Liver (tissue), 3 donors: ENCODE measurements at regions not wholly inside any gene's neighbourhood (a gene's known extent, or its start where the extent isn't known, plus 50 kb on each side); places are given as distances from the start of the nearest gene placed in this dataset.

Experiments used
- GABPA ChIP-seq, 2 donors: IDR thresholded peaks in 1 of 2; conservative IDR thresholded peaks in 1 of 2; 2 replicates each; pipeline ENCODE4 v1.6.1; 2016; ENCODE audit warnings: antibody characterized with exemption in 2 of 2, mild to moderate bottlenecking in 1 of 2, moderate library complexity in 1 of 2
- RAD21 ChIP-seq, 2 donors: IDR thresholded peaks; 2 replicates each; pipeline ENCODE4 v1.6.1; 2016; ENCODE audit warnings: antibody characterized with exemption in 2 of 2, mild to moderate bottlenecking in 2 of 2
- SP1 ChIP-seq: IDR thresholded peaks from 2 replicates; pipeline ENCODE4 v1.6.1; 2018; ENCODE audit warnings: antibody characterized with exemption, mild to moderate bottlenecking
- TF ChIP-seq, protein P1 (sequence below): IDR thresholded peaks from 2 replicates; pipeline ENCODE4 v1.6.1; 2016; ENCODE audit warnings: antibody characterized with exemption
- TF ChIP-seq, protein P2 (sequence below): fragments of 150-350 bp; IDR thresholded peaks from 2 replicates; pipeline ENCODE4 v1.5.1; 2017; ENCODE audit warnings: improper control_type of control experiment, low read depth, low read length; ENCODE audit not compliant: missing input control
- donor health status: healthy.
- donor health status: healthy.

DNA sequence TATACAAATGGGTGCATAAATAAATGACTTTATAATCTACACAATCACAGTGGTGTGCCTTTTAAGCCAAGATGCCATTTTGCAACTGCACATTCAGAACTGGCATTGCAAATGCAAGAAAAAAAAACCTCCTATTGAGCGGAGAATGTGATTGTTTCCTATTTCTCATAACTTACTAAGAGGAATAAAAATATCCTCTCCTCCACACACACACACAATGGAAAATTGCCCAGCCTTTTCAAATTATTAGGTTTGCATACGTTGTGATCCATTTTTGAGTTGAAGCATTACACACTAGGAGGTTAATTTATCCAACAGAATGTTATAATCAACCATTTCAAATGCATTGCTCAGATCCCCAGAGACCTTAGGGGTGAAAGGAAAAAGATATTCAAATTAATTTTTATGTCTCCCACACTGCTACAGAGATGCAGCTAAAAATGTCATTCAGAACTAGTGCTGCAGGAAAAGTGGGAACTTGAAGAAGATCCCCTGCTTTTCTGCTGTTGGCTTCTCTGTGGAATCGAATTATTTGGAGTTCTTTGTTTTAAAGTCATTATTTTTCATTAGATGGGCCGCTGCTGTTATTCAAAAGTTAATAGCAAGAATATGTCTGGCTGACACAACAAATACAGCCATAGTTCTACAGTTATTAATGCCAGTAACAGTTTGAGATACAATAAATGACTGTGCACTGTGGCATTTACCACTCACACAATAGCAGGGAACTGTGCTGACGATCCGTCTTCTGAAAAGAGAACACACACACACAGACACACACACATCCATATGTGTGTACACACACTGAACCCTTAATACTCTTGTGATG lies 299.9 kb upstream of the ANO5 start:
- TF ChIP-seq, protein P1, sequence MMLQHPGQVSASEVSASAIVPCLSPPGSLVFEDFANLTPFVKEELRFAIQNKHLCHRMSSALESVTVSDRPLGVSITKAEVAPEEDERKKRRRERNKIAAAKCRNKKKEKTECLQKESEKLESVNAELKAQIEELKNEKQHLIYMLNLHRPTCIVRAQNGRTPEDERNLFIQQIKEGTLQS = no peak
- TF ChIP-seq, protein P2, sequence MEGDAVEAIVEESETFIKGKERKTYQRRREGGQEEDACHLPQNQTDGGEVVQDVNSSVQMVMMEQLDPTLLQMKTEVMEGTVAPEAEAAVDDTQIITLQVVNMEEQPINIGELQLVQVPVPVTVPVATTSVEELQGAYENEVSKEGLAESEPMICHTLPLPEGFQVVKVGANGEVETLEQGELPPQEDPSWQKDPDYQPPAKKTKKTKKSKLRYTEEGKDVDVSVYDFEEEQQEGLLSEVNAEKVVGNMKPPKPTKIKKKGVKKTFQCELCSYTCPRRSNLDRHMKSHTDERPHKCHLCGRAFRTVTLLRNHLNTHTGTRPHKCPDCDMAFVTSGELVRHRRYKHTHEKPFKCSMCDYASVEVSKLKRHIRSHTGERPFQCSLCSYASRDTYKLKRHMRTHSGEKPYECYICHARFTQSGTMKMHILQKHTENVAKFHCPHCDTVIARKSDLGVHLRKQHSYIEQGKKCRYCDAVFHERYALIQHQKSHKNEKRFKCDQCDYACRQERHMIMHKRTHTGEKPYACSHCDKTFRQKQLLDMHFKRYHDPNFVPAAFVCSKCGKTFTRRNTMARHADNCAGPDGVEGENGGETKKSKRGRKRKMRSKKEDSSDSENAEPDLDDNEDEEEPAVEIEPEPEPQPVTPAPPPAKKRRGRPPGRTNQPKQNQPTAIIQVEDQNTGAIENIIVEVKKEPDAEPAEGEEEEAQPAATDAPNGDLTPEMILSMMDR = no peak
- no peak for TF ChIP-seq RAD21 (IDR thresholded peaks at IDR 0.05)
- no peak for TF ChIP-seq GABPA (IDR thresholded peaks at IDR 0.05 in 1 of 2, conservative IDR thresholded peaks at IDR 0.05 in 1 of 2)
- no peak for TF ChIP-seq SP1
